ENCODE measurements at regions not wholly inside any gene's neighbourhood (a gene's known extent, or its start where the extent isn't known, plus 50 kb on each side); places are given as distances from the start of the nearest gene placed in this dataset.

DNA sequence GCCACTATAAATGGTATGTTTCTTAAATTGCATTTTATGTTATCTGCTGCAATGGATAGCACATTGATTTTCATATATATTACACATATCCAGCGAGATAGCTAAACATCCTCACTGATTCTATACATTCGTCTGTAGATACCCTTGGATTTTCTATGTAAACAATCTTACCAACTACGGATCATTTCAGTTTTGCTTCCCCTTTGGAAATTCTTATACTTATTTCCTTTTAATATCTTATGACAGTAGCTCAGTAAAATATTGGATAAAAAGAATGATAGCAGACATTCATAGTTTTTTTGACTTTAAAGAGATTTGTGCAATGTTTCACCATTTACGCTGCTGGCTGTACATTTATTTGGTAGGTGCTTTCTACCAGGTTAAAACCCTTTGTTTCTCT is 254.9 kb downstream of the SYK start (continued):
- TF ChIP-seq, protein P1, sequence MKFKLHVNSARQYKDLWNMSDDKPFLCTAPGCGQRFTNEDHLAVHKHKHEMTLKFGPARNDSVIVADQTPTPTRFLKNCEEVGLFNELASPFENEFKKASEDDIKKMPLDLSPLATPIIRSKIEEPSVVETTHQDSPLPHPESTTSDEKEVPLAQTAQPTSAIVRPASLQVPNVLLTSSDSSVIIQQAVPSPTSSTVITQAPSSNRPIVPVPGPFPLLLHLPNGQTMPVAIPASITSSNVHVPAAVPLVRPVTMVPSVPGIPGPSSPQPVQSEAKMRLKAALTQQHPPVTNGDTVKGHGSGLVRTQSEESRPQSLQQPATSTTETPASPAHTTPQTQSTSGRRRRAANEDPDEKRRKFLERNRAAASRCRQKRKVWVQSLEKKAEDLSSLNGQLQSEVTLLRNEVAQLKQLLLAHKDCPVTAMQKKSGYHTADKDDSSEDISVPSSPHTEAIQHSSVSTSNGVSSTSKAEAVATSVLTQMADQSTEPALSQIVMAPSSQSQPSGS (IDR thresholded peaks at IDR 0.05; ENCODE audit: low read length), result no peak
- no peak for TF ChIP-seq CHD2 (IDR thresholded peaks at IDR 0.05; ENCODE audit: low read length)
